ENCODE measurements at regions not wholly inside any gene's neighbourhood (a gene's known extent, or its start where the extent isn't known, plus 50 kb on each side); places are given as distances from the start of the nearest gene placed in this dataset.
"Not testable (repeated sequence)": the region's sequence is repeated elsewhere in the genome, so short reads cannot be mapped to it uniquely, and the experiment has no call there.

GRCh38 chr2:125870264-125870663, 785.7 kb upstream of the GYPC start:
- no peak for DNase-seq (ENCODE audit: low spot score)

GRCh38 chr2:125870746-125871145, 785.2 kb upstream of the GYPC start:
- no peak for DNase-seq (ENCODE audit: low spot score)

DNA sequence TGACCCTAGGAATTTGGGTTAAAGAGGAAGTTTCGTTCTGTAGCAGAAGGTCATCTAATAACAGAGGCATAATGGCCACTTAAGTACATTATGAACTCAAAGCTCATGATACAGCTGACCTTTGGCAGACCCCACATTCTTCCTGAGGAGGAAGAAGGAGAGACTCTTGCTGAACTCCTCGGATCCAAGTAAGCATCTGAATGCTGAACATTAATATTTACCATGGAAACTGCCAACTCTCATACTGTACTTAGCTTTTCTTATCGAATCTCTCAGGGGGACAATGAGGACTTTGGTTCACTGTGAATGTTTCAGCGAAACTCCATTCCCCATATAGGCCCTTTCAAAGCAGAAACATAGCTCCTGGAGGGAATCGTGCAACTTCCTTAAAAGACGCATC, 781.4 kb upstream of the GYPC start:
- no peak for DNase-seq (ENCODE audit: low spot score)

- DNase-seq (ENCODE audit: low spot score) = no peak
Observed at GRCh38 chr2:125885340-125885739, 770.6 kb upstream of the GYPC start.

DNA sequence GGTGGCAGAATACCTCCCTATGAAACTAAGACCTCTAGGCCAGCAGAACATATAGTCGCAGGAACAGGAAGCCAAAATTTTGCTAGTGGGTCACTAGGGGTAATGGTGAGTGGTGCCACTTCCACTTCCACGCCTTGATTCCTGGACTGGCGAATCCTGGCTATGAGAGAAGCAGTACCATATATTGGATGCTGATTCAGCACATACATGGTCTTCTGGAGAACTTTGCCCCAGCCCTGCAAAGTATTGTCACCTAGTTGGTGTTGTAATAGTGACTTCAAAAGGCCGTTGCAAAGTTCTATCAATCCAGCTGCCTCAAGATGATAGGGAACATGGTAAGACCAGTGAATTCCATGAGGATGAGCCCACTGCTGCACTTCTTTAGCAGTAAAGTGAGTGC, 769.8 kb upstream of the GYPC start:
- DNase-seq (ENCODE audit: low spot score) = no peak

DNA sequence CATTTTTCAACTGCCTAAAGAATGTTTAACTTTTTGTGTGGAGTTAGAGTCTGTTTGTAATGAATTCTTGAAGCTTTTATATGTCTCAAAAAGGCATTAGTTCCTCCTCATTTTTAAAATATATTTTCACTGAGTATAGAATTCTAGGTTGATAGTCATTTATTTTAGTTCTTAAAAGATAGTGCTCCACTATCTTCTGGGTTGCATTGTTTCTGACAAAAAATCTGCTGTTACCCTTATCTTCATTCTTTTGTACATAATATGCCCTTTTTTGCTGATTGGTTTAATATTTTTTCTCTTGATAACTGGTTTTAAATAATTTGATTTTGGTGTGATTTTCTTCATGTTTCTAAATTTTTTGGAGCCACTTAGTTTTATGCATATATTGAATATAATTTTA, 754.7 kb upstream of the GYPC start:
- no peak for DNase-seq (ENCODE audit: low spot score)

DNA sequence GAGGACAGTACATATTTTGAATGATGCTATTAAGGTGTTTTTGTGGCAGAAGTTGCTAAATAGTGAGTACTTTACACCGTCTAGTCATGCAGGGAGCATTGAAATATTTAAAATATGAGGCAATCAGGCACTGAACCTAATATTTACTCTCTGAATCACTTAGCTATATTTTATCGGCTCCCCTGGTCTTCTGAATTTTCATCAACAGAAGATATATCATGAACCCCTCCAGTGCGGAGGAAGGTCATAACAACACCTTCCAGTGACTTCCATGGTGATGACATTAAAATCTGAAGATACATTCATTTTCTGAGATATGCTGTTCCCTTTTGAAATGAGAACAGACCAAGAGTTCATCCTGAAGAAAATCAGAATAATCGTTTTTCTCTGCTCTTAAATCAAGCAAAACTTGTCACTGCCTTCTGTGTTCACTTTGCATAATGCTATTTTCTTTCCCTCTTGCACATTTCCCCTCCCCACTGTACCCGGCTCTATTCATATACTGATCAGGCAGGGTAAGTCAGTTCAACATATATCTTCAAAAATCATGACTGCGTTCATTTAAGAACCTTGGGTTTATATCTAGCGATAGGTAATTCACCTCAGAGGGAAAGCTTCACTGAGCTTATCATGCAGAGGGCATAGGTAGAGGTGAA, 729.9 kb upstream of the GYPC start:
- DNase-seq (ENCODE audit: low spot score) = no peak

- DNase-seq (ENCODE audit: low spot score) = no peak
Observed at GRCh38 chr2:125935559-125935958, 720.4 kb upstream of the GYPC start.

DNA sequence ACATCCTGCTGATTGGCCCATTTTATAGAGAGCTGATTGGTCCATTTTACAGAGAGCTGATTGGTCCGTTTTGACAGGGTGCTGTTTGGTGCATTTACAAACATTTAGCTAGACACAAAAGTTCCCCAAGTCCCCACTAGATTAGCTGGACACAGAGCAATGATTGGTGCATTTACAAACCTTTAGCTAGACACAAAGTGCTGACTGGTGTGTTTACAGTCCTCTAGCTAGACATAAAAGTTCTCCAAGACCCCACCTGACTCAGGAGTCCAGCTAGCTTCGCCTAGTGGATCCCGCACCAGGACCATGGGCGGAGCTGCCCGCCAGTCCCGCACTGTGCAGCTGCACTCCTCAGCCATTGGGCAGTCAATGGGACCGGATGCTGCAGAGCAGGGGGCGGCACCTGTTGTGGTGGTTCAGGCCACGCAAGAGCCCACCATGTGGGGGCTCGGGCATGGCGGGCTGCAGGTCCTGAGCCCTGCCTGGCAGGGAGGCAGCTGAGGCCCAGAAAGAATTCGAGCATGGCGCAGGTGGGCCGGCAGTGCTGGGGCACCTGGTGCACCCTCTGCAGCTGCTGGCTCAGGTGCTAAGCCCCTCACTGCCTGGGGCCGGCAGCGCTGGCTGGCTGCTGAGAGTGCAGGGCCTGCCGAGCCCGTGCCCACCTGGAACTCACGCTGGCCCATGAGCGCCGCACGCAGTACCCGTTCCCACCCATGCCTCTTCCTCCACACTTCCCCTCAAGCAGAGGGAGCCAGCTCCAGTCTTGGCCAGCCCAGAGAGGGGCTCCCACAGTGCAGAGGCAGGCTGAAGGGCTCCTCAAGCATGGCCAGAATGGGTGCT, 713.2 kb upstream of the GYPC start:
- DNase-seq (ENCODE audit: low spot score) = no peak

GRCh38 chr2:125959047-125959446, 696.9 kb upstream of the GYPC start:
- no peak for DNase-seq (ENCODE audit: low spot score)

DNA sequence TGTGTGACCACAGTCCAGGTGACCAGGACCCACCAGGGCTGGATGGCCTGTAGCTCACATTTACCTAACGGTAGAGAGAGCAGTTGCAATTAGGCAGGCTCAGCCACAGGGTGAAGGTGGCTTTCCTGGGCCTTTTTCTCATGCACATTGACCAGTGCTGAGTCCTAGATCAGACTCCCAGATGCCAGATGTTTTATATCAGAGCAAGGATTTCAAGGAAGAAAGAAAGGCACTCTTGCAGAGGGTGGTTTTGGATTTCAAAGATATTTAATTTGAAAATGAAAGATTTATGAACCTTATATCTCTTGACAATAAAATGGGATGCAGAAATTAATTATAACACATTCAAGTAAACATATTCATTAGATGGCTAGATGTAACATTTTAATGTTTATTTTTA, 694.2 kb upstream of the GYPC start:
- DNase-seq (ENCODE audit: low spot score) = no peak

- no peak for DNase-seq (ENCODE audit: low spot score)
Observed at GRCh38 chr2:125979886-125980285, 676.1 kb upstream of the GYPC start.

DNA sequence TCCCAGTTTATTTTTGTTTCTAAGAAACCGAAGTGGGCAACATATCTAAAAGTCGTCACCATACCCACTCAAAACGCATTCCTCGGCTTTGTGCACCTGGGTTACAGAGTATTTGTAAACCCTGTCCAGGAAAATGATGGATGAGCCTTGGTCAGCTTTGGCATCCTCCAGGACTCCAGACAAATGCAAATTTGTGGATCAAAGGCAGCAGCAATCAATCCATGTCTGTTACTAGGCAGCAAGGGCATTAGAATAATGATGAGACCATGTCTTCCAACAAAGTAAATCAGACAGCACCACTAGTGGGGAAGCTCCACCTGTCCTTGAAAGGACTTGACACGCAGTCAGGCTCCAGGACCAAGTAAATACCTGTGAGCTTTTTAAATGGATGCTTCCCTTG, 672.6 kb upstream of the GYPC start:
- no peak for DNase-seq (ENCODE audit: low spot score)

- DNase-seq (ENCODE audit: low spot score) = no peak
Observed at GRCh38 chr2:126029316-126029715, 626.6 kb upstream of the GYPC start.

DNA sequence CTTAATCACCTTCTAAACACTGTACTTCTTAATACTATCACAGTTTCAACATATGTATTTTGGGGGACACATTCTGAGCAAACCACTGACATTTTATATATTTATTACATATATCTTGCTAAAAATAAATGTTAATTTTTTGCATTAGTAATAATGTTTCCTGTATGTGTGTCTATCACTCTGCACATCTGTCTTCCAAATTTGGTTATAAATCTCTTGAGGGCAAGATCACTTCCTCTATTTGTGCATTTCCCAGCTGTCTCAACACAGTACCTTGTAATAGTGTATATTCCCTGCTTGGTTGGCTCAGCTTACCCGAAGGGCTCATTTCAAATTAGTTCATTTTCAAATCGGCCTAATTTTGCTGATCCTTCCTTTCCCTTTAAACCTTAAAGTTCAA, 617.1 kb upstream of the GYPC start:
- DNase-seq (ENCODE audit: low spot score) = no peak

- no peak for DNase-seq (ENCODE audit: low spot score)
Observed at GRCh38 chr2:126041391-126042047, 614.4 kb upstream of the GYPC start.

DNA sequence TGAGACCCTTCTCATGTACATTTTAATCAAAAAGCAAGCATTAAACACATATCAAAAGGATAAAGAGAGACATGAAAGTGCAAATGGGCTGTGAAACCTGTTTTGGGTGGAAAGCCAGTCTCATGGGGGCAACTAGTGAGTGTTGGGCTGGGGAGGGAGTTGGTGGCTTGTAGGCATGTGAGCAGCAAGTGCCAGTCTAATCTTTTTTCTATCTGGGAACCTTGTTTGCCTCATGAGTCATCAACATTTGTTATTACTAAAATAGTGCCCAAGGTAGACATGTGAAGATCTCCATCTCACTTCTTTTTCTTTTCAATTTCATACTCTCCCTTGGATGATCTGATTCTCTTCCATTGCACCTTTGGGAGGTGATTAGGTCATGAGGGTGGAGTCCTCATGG, 613.9 kb upstream of the GYPC start:
- DNase-seq (ENCODE audit: low spot score) = no peak

DNA sequence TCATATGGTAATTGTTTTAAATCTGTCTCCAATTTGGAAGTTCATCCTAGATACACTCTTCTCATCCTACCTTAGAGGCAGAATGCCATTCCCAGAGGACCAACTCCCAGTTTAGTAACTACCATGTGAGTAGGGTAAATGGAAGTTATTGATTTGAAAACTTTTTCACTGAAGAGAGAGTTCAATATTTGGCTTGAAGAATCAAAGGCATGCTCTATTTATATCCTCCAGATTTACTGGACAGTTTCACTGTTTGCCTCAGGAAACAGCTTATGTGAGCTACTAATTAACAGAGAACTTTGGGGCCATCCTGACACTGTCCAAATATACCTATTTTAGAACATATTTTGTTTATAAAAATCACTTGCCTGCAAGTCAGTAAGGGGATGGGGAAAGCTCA, 607.2 kb upstream of the GYPC start:
- DNase-seq (ENCODE audit: low spot score) = no peak

DNA sequence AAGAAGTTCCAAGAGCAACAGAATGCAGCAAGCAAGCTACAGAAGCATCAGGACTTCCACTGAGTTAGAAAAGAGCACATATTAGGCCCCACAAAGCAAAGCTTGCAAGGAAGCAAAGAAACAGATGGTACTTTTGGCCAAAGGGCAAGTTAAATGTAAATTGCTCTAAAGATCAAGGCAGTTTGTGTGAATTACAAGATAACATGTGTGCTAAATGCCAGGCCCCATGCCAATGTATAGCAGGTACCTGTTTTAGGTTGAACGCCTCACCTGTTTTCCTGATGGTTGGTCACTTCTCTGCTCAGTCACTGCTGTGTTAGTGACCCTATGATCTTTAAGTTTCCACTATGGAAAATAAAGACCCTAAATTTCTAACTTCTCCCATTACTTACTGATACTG, 606.5 kb upstream of the GYPC start:
- DNase-seq (ENCODE audit: low spot score) = no peak

DNA sequence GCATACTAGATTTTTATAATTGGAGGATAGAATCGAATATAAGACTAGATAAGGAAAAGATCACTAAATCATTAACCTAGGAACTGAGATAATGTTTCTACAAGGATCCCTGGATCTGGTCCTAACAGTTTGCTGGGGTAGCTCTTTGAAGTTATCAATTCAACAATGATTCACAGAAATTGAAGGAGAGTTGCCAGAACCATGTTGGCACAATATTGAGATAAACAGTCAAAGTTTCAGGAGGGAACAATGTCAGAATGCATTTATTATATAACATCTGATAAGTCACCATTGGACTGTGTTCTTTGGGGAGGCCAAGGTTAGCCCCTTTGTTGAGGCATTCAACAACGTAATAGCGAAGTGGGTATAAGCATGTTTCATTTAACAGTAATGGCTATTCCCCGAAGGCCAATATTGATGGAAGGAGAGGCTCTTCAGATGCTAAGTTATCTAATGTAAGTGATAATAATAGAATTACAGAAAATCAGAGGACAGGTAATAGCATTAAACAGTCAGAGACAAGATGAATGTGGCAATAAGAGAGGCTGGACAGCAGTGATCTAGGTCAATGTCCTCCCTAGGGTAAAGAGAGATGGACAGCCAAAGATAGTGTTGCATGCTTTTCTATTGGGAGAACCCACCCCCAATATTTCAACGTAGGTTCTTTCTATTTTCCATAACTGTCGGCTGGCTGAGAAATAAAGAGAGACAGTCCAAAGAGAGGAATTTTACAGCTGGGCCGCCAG, 604.8 kb upstream of the GYPC start:
- DNase-seq (ENCODE audit: low spot score) = no peak

- not testable (repeated sequence) for DNase-seq (ENCODE audit: low spot score)
Observed at GRCh38 chr2:126051737-126052240, 604.2 kb upstream of the GYPC start.

- no peak for DNase-seq (ENCODE audit: low spot score)
Observed at GRCh38 chr2:126059379-126059778, 596.6 kb upstream of the GYPC start.

Data from hepatic stellate cell (primary cell).